ENCODE measurements at regions not wholly inside any gene's neighbourhood (a gene's known extent, or its start where the extent isn't known, plus 50 kb on each side); places are given as distances from the start of the nearest gene placed in this dataset.

GRCh38 chr6:91140449-91140848 lies 553.6 kb upstream of the MAP3K7 start:
- TF ChIP-seq CTCF (IDR thresholded peaks at IDR 0.05) (no peak), POLR2AphosphoS5 (IDR thresholded peaks at IDR 0.05) (no peak)

Data from breast epithelium (tissue), 3 donors.